GM21447 (cell line): ENCODE measurements at regions not wholly inside any gene's neighbourhood (a gene's known extent, or its start where the extent isn't known, plus 50 kb on each side); places are given as distances from the start of the nearest gene placed in this dataset.
"Not testable (repeated sequence)": the region's sequence is repeated elsewhere in the genome, so short reads cannot be mapped to it uniquely, and the experiment has no call there.

ENCODE experiments used
- ATAC-seq: cut with Tn5 transposase; IDR thresholded peaks from one replicate; pipeline ENCODE4 v1.9.1; 2021; ENCODE audit not compliant: unreplicated experiment

GRCh38 chr13:48583859-48584311 is 51.0 kb upstream of the RCBTB2 start:
- no peak for ATAC-seq

DNA sequence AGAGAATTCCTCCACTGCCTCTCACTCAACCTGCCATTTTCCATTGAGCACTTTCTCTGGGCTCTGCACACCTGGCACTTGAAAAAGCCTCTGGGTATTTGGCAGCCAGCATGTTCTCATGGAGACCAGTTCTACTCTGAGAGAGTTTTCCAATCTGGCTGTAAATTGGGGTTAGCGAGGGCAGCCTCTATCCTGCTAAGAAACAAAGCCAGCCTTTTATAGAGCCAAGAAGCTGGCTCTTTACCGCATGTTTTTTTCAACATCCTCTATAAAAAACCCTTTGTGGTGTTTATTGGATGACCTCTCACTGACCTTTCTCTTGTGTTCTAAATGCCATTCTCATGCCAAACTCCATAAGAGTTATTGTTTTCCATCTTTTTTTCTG is 52.6 kb upstream of the RCBTB2 start:
- ATAC-seq: no peak

DNA sequence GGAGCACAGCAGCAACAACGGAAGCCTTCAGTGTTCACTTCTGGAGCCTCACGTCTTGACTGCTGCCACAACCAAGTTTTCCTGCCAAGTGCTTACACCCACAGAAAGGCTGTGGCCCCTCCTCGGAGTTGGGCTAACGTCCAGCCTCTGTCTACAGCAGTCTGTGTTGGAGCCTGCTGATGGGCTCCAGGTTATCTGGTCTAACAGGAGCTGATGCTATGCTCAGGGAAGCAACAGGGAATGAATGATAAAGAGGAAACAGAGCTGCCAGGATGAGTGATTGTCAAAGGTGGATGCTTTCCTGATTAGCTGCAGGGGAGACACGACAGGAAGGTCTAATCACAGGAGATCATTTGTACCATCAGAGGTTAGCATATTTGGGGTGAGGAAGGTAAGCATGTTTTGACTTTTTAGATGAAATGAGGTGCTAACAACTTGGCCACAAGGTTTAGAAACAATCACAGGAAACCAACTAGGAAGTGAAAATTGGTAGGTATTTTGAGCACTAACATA is 53.8 kb upstream of the RCBTB2 start:
- peak; percentile 46 for ATAC-seq

GRCh38 chr13:48588120-48588519 is 55.2 kb upstream of the RCBTB2 start:
- no peak for ATAC-seq

DNA sequence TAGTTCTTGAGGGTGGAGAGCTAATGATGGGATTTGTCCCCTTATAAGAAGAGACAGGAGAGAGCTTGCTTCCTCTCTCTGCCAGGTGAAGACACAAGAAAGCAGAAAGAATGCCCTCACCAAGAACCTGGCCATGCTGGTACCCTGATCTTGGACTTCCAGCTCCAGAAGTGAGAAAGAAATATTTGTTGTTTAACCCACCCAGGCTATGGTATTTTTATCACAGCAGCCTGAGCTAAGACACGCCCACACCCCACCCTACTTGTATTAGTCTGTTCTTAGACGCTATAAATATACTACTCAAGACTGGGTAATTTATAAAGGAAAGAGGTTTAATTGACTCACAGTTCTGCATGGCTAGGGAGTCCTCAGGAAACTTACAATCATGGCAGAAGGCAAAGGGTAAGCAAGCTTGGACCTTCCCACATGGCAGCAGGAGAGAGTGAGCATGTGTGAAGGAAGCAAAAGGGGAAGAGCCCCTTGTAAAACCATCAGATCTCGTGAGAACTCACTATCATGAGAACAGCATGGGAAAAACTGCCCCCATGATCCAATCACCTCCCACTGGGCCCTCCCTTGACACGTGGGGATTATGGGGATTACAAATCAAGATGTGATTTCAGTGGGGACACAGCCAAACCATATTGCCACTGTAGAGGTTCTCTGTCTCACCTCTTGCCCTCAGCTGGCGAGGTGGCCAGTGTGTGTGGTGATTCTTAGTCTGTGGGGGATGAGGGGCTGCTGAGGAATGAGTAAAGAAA is 57.4 kb upstream of the RCBTB2 start:
- no peak for ATAC-seq

GRCh38 chr13:48591124-48591872 is 58.4 kb upstream of the RCBTB2 start:
- not testable (repeated sequence) for ATAC-seq

DNA sequence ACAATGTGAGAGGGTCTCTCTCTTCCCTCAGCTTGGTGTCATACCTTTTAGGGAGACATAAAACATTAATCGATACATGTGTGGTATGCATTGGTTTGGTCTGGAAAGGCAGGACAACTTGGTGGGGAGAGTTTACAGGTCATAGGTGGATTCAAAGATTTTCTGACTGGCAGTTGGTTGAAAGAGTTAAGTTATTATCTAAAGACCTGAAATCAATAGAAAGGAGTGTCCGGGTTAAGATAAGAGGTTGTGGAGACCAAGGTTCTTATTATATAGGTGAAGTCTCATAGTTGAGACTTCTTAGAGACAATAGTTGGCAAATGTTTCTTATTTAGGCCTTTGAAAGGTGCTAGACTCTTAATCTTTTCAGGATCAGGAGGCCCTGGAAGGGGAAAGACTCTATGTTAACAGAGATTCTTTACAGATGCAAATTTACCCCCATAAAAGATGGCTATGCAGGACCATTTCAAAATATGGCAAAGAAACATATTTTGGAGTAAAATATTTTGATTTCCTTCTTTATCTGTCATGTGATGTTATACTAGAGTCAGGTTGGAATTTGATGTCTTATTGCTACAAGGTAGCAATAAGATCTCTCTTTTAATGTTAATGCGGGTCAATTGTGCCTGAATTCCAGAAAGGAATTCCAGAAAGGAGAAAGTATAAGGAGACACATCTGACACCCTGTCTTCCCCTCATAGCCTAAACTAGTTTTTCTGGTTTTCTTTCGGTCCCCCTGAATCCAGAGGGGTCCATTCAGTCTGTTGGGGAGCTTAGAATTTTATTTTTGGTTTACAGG is 59.2 kb upstream of the RCBTB2 start:
- no peak for ATAC-seq

- ATAC-seq: no peak
Measured at GRCh38 chr13:48592688-48593049, 59.8 kb upstream of the RCBTB2 start.

GRCh38 chr13:48593536-48593935 is 60.2 kb upstream of the CYSLTR2 start:
- no peak for ATAC-seq

GRCh38 chr13:48594096-48594815 is 59.5 kb upstream of the CYSLTR2 start:
- ATAC-seq: no peak

DNA sequence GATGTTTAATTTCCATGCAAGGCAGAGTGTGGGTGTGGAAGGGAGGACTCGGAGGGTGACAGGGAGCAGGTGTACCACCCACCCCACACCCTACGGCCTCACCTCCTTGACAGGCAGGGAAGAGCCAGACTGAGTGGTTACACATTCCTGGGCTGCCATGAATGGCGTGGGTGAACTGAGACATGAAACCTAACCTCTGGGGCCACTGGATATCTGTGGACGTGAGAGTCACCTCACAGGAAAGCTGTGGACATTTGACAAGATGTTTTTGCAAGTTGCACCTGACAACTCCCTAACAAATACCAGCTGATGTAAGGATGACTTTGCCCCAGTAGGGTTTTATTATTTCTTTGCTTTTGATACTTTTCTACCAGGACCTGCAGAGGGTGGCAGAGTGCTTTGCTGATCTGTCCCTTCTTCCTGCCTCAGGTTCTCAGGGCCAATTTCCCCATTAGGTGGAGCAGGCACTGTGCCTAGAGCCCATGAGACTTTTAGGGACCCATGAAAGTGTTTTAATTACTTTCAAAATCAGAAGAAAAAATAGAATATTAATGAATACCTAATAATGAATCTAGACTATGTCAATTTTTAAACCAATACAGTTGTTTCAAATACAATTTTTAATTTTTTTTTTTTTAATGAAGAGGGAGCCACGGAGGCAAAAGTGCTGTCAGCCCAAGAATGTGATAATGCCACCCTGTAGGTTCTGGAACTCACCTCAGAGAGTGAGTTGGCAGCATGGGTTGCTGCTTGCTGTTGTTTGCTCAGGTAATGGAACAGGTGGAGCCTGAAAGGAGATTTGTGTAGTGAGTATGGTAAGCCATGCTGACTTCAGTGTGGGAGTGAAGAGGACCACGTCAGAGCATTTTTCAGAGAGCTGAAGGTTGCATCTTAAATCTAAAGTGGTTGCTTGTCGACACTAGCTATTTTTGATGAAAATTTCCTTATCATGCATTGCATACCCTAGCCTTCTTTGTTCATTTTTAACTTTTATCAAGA is 58.0 kb upstream of the CYSLTR2 start:
- peak; percentile 75 for ATAC-seq

DNA sequence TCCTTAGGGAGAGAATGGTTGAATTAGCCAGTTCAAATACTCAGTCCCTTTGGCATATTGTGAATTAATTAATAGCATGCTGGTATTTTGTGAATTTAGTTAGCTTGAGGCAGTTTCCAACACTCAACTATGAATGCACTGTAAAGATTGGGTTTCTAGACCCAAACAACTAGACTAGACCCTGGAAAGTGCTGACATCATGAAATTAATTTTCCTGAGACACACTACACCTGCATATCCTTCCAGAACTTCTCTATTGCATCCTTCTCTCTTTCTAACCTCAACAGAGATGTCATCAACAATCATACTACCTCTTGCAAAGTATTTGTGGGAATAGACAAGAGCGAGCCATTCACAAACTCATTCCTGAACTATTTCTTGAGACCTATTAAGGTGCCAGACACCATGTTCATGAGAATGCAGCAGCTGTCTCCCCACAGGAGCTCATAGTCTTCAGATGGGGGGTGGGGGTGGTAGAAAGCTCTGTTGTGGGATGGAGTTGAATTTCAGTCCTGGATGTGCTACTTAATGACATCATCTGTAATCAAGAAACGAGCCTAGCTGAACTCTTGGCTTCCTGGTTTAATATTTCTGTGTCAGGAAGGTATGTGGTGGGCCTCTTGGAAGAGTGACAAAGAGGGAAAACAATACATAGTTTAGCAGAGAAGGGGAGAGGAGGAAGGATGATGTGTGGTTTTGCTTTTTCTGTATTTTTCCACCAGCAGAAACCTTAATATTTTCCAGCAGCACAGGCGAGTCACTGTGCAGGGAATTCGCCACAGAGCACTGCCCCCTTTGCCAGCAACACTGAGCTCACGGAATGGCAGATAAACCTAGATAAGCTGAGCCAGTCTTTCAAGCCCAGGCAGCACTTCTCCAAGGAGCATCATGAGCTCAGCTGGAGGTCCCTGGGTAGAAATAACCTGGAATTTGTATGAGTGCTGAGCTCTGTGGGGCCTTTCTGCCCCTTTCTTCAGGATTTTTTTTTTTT is 53.1 kb upstream of the CYSLTR2 start:
- ATAC-seq: no peak

GRCh38 chr13:48602296-48603016 is 51.3 kb upstream of the CYSLTR2 start:
- ATAC-seq: no peak

- no peak for ATAC-seq
Measured at GRCh38 chr13:48603375-48603774, 50.4 kb upstream of the CYSLTR2 start.
